Mucosa of rectum (tissue), 2 donors: ENCODE measurements at regions not wholly inside any gene's neighbourhood (a gene's known extent, or its start where the extent isn't known, plus 50 kb on each side); places are given as distances from the start of the nearest gene placed in this dataset.

Source experiments
- H3K27ac ChIP-seq, 2 donors: one replicate each; pipeline ENCODE4 v1.7.0; 2013; ENCODE audit warnings: inconsistent platforms in 2 of 2, low read depth in 2 of 2, low read length in 2 of 2
- H3K27me3 ChIP-seq, 2 donors: one replicate each; pipeline ENCODE4 v1.7.0; 2013; ENCODE audit warnings: low read length in 2 of 2; ENCODE audit not compliant: control insufficient read depth in 2 of 2, insufficient read depth in 2 of 2
- H3K36me3 ChIP-seq, 2 donors: one replicate each; pipeline ENCODE4 v1.7.0; 2013; ENCODE audit warnings: low read length in 2 of 2; ENCODE audit not compliant: control insufficient read depth in 2 of 2, insufficient read depth in 2 of 2
- H3K4me1 ChIP-seq, 2 donors: one replicate each; pipeline ENCODE4 v1.7.0; 2013; ENCODE audit warnings: low read length in 2 of 2, mild to moderate bottlenecking in 1 of 2; ENCODE audit not compliant: control insufficient read depth in 2 of 2, insufficient read depth in 2 of 2
- H3K4me3 ChIP-seq, 2 donors: one replicate each; pipeline ENCODE4 v1.7.0; 2013; ENCODE audit warnings: low read length in 2 of 2
- H3K9ac ChIP-seq, 2 donors: one replicate each; pipeline ENCODE4 v1.7.0; 2013; ENCODE audit warnings: low read length in 2 of 2, low read depth in 1 of 2, mild to moderate bottlenecking in 1 of 2
- H3K9me3 ChIP-seq, 2 donors: one replicate each; pipeline ENCODE4 v1.7.0; 2013; ENCODE audit warnings: low read length in 2 of 2; ENCODE audit not compliant: control insufficient read depth in 2 of 2
- donor health status: healthy.
- donor health status: Normal muscosa, but diverticular disease.

- Histone ChIP-seq H3K27ac (peak overlapping the region; percentile 80 to 90), H3K9ac (peak overlapping the region; percentile 41 to 59), H3K36me3 (peaks cover 5 to 8% of the 10 kb centered on the region in 2 donors), H3K4me3 (peak overlapping the region; percentile 64 to 79), H3K9me3 (no peaks in the 10 kb centered on the region), H3K27me3 (no peaks in the 10 kb centered on the region), H3K4me1 (peaks cover 10 to 20% of the 10 kb centered on the region in 2 donors)
Observed at GRCh38 chr11:134468081-134468668, 56.1 kb upstream of the B3GAT1 start.

DNA sequence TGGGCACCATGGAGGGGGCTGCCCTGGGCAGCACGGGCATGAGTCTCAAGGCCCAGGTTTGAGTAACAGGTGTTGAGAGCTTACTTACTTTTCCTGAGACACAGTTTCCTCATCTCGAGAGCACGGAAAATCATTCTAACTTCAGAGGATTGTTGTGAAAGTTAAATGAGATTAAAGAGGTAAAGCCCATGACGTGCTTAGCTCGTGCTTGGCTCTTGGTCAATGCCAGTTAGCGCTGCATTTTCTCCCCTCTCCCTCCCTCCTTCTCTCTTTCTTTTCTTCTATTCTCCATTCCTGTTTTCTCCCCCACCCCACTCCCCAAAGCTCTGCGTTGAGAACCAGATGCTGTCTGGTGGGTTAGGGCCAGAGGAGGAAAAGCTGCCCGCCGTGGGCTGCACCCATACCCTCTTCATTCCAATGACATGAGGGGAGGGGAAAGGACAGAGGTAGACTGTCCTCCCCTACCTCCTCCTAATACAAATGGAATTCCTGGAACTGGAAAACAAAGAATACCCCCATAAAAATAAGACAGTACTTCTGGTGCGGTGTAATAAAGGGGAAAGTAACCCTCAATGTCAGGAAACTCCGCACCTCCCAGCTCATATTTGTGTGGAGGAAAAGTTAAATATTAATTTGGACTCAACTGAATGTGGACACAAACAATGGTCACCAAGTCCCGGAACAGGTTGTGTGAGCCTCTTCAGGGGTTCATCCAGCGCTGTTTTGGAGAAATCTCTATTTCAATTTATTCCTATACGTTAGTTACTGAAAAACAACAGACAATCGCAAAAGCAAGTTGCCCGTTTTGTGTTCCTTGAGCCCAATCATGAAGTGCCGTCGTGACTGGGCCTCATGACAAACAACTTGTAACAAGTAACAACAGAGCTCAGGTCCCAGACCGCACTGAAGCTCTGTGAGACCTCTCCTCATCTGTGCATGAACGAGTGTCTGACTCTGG, 54.8 kb upstream of the B3GAT1 start:
- Histone ChIP-seq H3K4me1 (peaks cover 10 to 20% of the 10 kb centered on the region in 2 donors), H3K27me3 (peaks cover 0 to 6% of the 10 kb centered on the region in 2 donors), H3K9ac (peak overlapping the region; percentile 56), H3K4me3 (peak overlapping the region; percentile 53 to 79), H3K36me3 (peaks cover 5 to 8% of the 10 kb centered on the region in 2 donors), H3K9me3 (no peaks in the 10 kb centered on the region), H3K27ac (peak overlapping the region; percentile 80 to 90)

DNA sequence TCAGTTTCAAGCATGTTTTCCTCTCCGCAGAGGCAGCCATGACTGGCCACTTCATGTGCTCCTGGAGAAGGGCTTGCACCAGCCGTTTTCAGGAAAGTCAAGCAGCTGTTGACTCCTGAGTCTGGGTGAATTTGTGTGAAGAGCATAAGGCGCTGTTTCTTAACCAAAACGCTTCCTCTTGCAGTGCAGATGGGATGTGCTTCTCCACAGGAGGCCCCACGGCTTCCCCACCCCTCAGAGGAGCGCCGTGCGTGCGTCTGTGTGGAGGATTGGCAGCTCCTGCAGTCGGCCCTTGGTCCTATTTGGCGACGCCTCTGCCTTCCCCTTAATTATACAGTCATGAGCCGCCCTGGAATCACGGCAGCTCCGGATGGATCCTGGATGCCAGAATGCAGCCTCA, 54.1 kb upstream of the B3GAT1 start:
- H3K36me3 ChIP-seq = peaks cover 3 to 4% of the 10 kb centered on the region in 2 donors
- peak overlapping the region in 1 of 2 donors; percentile 56 for H3K9ac ChIP-seq
- no peaks in the 10 kb centered on the region for H3K9me3 ChIP-seq
- peaks cover 10 to 20% of the 10 kb centered on the region in 2 donors for H3K4me1 ChIP-seq
- H3K27me3 ChIP-seq = peaks cover 0 to 6% of the 10 kb centered on the region in 2 donors
- H3K4me3 ChIP-seq = peak overlapping the region; percentile 53 to 79
- H3K27ac ChIP-seq = peak overlapping the region; percentile 80 to 90

DNA sequence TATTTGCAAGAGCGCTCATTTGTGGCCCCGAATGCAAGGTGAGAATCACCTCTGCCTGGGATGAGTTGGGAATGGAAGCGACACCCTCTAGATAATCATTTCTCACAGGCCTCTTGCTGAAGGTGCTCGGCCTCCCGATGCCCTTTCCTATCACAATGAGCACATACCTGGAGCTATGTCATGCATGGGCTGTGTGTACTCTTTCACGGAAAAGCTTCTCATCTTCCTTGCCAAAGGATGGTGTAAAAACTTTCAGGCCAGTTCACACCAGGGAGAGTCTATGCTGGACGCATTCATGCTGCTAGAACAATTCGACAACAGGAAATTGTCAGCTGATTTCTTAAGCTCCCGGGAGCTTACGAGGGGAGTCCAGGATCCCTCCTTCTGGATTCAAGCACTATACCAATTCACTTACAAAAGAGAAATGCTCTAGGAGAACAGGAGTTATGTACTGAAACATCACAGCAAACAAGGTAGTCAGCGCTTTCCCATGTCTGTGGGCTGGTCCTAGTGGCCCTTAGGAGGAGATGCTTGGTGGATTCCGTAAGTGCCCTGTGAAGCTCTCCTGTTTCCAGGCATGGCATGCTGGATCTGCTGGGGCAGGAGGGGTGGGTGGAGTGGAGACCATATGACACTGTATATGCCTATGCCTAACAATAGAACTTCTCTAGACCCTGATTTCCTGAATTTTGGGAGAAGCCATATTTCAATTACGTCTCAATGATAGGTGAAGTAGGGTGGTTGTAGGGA, 53.1 kb upstream of the B3GAT1 start:
- Histone ChIP-seq H3K36me3 (peaks cover 0 to 2% of the 10 kb centered on the region in 2 donors), H3K9ac (no peak overlapping the region), H3K9me3 (no peaks in the 10 kb centered on the region), H3K27me3 (peaks cover 0 to 6% of the 10 kb centered on the region in 2 donors), H3K27ac (no peak overlapping the region), H3K4me3 (no peak overlapping the region), H3K4me1 (peaks cover 10 to 20% of the 10 kb centered on the region in 2 donors)

- Histone ChIP-seq H3K4me1 (peaks cover 10 to 20% of the 10 kb centered on the region in 2 donors), H3K27me3 (peaks cover 0 to 6% of the 10 kb centered on the region in 2 donors), H3K4me3 (no peak overlapping the region), H3K9me3 (no peaks in the 10 kb centered on the region), H3K36me3 (no peaks in the 10 kb centered on the region), H3K27ac (no peak overlapping the region), H3K9ac (no peak overlapping the region)
Observed at GRCh38 chr11:134464196-134464595, 52.2 kb upstream of the B3GAT1 start.

- H3K4me3 ChIP-seq = no peak overlapping the region
- H3K4me1 ChIP-seq = peaks cover 10 to 17% of the 10 kb centered on the region in 2 donors
- H3K36me3 ChIP-seq = no peaks in the 10 kb centered on the region
- H3K27me3 ChIP-seq = peaks cover 0 to 6% of the 10 kb centered on the region in 2 donors
- no peak overlapping the region for H3K9ac ChIP-seq
- H3K27ac ChIP-seq = no peak overlapping the region
- H3K9me3 ChIP-seq = no peaks in the 10 kb centered on the region
Observed at GRCh38 chr11:134463716-134464115, 51.7 kb upstream of the B3GAT1 start.
